GM21423 (cell line): ENCODE measurements at regions not wholly inside any gene's neighbourhood (a gene's known extent, or its start where the extent isn't known, plus 50 kb on each side); places are given as distances from the start of the nearest gene placed in this dataset.

Experiments used
- ATAC-seq: cut with Tn5 transposase; IDR thresholded peaks from one replicate; pipeline ENCODE4 v1.9.1; 2021; ENCODE audit warnings: mild to moderate bottlenecking, moderate library complexity; ENCODE audit not compliant: unreplicated experiment

GRCh38 chr2:106977717-106978116 lies 91.8 kb upstream of the ST6GAL2 start:
- ATAC-seq = no peak

- ATAC-seq = no peak
These were observed 92.7 kb upstream of the ST6GAL2 start for GRCh38 chr2:106978647-106979046.

GRCh38 chr2:106981491-106981890 lies 95.5 kb upstream of the ST6GAL2 start:
- ATAC-seq = no peak

GRCh38 chr2:106982350-106982749 lies 96.4 kb upstream of the ST6GAL2 start:
- ATAC-seq = no peak

- ATAC-seq = no peak
These were observed 97.3 kb upstream of the ST6GAL2 start for GRCh38 chr2:106983305-106983704.

- no peak for ATAC-seq
These were observed 102.4 kb upstream of the ST6GAL2 start for GRCh38 chr2:106988361-106988760.

- no peak for ATAC-seq
These were observed 104.3 kb upstream of the ST6GAL2 start for GRCh38 chr2:106990297-106990696.

- ATAC-seq = no peak
These were observed 105.9 kb upstream of the ST6GAL2 start for GRCh38 chr2:106991866-106992265.

GRCh38 chr2:106995556-106995955 lies 109.6 kb upstream of the ST6GAL2 start:
- no peak for ATAC-seq

GRCh38 chr2:106996171-106996769 lies 110.3 kb upstream of the ST6GAL2 start:
- ATAC-seq = no peak

GRCh38 chr2:106997204-106997603 lies 111.2 kb upstream of the ST6GAL2 start:
- ATAC-seq = no peak

- ATAC-seq = no peak
These were observed 115.1 kb upstream of the ST6GAL2 start for GRCh38 chr2:107001062-107001461.

GRCh38 chr2:107001551-107001950 lies 115.6 kb upstream of the ST6GAL2 start:
- ATAC-seq = no peak

- no peak for ATAC-seq
These were observed 116.2 kb upstream of the ST6GAL2 start for GRCh38 chr2:107001964-107002696.

- ATAC-seq = no peak
These were observed 116.8 kb upstream of the ST6GAL2 start for GRCh38 chr2:107002735-107003134.

- no peak for ATAC-seq
These were observed 119.9 kb upstream of the ST6GAL2 start for GRCh38 chr2:107005853-107006252.

GRCh38 chr2:107006836-107007235 lies 120.9 kb upstream of the ST6GAL2 start:
- no peak for ATAC-seq

- no peak for ATAC-seq
These were observed 122.0 kb upstream of the ST6GAL2 start for GRCh38 chr2:107007927-107008326.

GRCh38 chr2:107008843-107009242 lies 122.9 kb upstream of the ST6GAL2 start:
- no peak for ATAC-seq

- no peak for ATAC-seq
These were observed 123.3 kb upstream of the ST6GAL2 start for GRCh38 chr2:107009275-107009674.

GRCh38 chr2:107012714-107013306 lies 126.8 kb upstream of the ST6GAL2 start:
- no peak for ATAC-seq

GRCh38 chr2:107013884-107014283 lies 127.9 kb upstream of the ST6GAL2 start:
- ATAC-seq = no peak
